Uterus (tissue), 2 donors: ENCODE measurements at regions not wholly inside any gene's neighbourhood (a gene's known extent, or its start where the extent isn't known, plus 50 kb on each side); places are given as distances from the start of the nearest gene placed in this dataset.

Experiments used
- POLR2A ChIP-seq, 2 donors: fragments of 450-650 bp; IDR thresholded peaks; one replicate each; pipeline ENCODE4 v1.6.1; 2016; ENCODE audit warnings: antibody characterized with exemption in 2 of 2, mild to moderate bottlenecking in 1 of 2, moderate library complexity in 1 of 2
- TF ChIP-seq, protein P1 (sequence below), 4 experiments: fragments of 200-600 bp in 2 of 4; fragments of 450-650 bp in 2 of 4; sonication (generic) in 2 of 4; IDR thresholded peaks; one replicate each; pipeline ENCODE4 v1.5.1; 2016 to 2019; ENCODE audit warnings: antibody characterized with exemption in 4 of 4, mild to moderate bottlenecking in 2 of 4, moderate library complexity in 1 of 4

DNA sequence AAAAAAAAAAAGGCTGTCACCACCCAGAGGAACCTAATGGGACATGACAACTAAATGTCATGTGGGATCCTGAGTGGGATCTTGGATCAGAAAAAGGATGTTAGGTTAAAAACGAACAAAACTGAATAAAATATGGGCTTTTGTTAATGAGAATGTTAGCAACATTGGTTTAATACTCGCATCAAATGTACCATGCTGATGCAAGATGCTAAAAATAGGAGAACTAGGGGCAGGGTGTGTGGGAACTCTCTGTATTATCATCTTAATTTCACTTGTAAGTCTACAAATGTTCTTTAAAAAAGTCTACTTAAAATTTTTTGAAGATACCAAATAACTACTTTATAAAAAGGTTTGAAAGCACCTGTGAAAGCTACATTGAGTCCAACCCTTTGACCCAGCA, 88.8 kb upstream of the PRR5 start:
- TF ChIP-seq, protein P1, sequence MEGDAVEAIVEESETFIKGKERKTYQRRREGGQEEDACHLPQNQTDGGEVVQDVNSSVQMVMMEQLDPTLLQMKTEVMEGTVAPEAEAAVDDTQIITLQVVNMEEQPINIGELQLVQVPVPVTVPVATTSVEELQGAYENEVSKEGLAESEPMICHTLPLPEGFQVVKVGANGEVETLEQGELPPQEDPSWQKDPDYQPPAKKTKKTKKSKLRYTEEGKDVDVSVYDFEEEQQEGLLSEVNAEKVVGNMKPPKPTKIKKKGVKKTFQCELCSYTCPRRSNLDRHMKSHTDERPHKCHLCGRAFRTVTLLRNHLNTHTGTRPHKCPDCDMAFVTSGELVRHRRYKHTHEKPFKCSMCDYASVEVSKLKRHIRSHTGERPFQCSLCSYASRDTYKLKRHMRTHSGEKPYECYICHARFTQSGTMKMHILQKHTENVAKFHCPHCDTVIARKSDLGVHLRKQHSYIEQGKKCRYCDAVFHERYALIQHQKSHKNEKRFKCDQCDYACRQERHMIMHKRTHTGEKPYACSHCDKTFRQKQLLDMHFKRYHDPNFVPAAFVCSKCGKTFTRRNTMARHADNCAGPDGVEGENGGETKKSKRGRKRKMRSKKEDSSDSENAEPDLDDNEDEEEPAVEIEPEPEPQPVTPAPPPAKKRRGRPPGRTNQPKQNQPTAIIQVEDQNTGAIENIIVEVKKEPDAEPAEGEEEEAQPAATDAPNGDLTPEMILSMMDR (IDR thresholded peaks at IDR 0.05): no peak
- TF ChIP-seq POLR2A (IDR thresholded peaks at IDR 0.05): no peak
